Keratinocyte (primary cell): ENCODE measurements at regions not wholly inside any gene's neighbourhood (a gene's known extent, or its start where the extent isn't known, plus 50 kb on each side); places are given as distances from the start of the nearest gene placed in this dataset.

Experiments used
- EZH2 ChIP-seq: IDR thresholded peaks from one replicate; pipeline ENCODE4 v1.6.1; 2012; ENCODE audit warnings: inconsistent platforms, mild to moderate bottlenecking, low read length, moderate library complexity
- TF ChIP-seq, protein P1 (sequence below), 3 experiments: IDR thresholded peaks in 1 of 3; conservative IDR thresholded peaks in 1 of 3; optimal IDR thresholded peaks in 1 of 3; 2 replicates in 2 of 3; 3 replicates in 1 of 3; pipeline versions ENCODE3 to v1.5.1; 2011; ENCODE audit warnings: low read length in 3 of 3, mild to moderate bottlenecking in 3 of 3, moderate library complexity in 2 of 3, control low read depth in 1 of 3, inconsistent platforms in 1 of 3; ENCODE audit not compliant: insufficient read depth in 2 of 3; ENCODE audit errors: extremely low read depth in 1 of 3

DNA sequence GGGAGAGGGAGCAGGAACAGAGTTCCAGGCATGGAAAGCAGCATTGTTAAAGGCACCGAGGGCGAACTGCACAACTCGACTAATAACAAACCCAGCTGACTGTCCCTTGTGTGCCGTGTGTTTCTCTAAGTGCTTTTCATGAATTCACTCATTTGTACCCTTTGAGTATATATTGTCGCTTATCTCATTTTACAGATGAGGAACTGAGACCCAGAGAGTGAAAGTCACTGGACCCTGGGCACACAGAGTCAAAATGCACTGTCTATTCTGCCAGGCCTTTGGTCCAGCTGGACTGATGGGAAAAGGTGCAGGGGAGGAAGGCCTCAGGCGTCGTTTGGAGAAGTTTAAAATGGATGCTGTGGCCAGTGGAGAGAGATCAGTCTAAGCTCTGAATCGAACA, 100.7 kb upstream of the GRIK3 start:
- TF ChIP-seq, protein P1, sequence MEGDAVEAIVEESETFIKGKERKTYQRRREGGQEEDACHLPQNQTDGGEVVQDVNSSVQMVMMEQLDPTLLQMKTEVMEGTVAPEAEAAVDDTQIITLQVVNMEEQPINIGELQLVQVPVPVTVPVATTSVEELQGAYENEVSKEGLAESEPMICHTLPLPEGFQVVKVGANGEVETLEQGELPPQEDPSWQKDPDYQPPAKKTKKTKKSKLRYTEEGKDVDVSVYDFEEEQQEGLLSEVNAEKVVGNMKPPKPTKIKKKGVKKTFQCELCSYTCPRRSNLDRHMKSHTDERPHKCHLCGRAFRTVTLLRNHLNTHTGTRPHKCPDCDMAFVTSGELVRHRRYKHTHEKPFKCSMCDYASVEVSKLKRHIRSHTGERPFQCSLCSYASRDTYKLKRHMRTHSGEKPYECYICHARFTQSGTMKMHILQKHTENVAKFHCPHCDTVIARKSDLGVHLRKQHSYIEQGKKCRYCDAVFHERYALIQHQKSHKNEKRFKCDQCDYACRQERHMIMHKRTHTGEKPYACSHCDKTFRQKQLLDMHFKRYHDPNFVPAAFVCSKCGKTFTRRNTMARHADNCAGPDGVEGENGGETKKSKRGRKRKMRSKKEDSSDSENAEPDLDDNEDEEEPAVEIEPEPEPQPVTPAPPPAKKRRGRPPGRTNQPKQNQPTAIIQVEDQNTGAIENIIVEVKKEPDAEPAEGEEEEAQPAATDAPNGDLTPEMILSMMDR (optimal IDR thresholded peaks at IDR 0.05 in 1 of 3, IDR thresholded peaks at IDR 0.05 in 1 of 3, conservative IDR thresholded peaks at IDR 0.05 in 1 of 3; ENCODE audit: extremely low read depth in 1 of 3, insufficient read depth in 2 of 3, low read length in 3 of 3), result no peak
- no peak for TF ChIP-seq EZH2
